Astrocyte (in vitro differentiated cells and primary cell): ENCODE measurements at regions not wholly inside any gene's neighbourhood (a gene's known extent, or its start where the extent isn't known, plus 50 kb on each side); places are given as distances from the start of the nearest gene placed in this dataset.

Experiments
- CTCF ChIP-seq: IDR thresholded peaks from 2 replicates; pipeline ENCODE4 v1.5.1; 2011; ENCODE audit warnings: low read depth, mild to moderate bottlenecking, inconsistent platforms, low read length, moderate library complexity; ENCODE audit not compliant: insufficient read depth
- EZH2 ChIP-seq: IDR thresholded peaks from 2 replicates; pipeline ENCODE4 v1.6.1; 2012; ENCODE audit warnings: mild to moderate bottlenecking, low read length, inconsistent platforms; ENCODE audit not compliant: insufficient read depth

- TF ChIP-seq CTCF (no peak), EZH2 (no peak)
Observed at GRCh38 chr12:70082997-70083676, 160.1 kb upstream of the CNOT2 start.
